ENCODE measurements at regions not wholly inside any gene's neighbourhood (a gene's known extent, or its start where the extent isn't known, plus 50 kb on each side); places are given as distances from the start of the nearest gene placed in this dataset.
A peak's percentile ranks its signal among the peaks of the same experiment; 100 is the strongest.

- no peak overlapping the region for H3K4me3 ChIP-seq
- H3K4me1 ChIP-seq: peaks cover 3 to 24% (median 12%) of the 10 kb centered on the region in 12 donors
- TF ChIP-seq CTCF (IDR thresholded peaks at IDR 0.05) (no peak), POLR2A (IDR thresholded peaks at IDR 0.05) (no peak)
- H3K27ac ChIP-seq: no peak overlapping the region
- no peaks in the 10 kb centered on the region for H3K9me3 ChIP-seq
- intact Hi-C loops (cut with DNase I): loop anchor here in 1 of 10 donors (5.0 kb wide), 1 partner anchor 148 kb away; no protein-coding TSS in a partner anchor
- 73 to 86% (median 74%) methylated on average over 2 of the region's 2 CpGs for WGBS, 4 donors
- no peak for DNase-seq
- no peaks in the 10 kb centered on the region for H3K27me3 ChIP-seq
- no peaks in the 10 kb centered on the region for H3K36me3 ChIP-seq
- no peak for ATAC-seq
Measured at GRCh38 chr3:178174201-178174915, 361.9 kb upstream of the KCNMB2 start.

- 91 to 100% (median 93%) methylated on average over 1 of the region's 1 CpG for WGBS, 4 donors
- no peak for ATAC-seq
Measured at GRCh38 chr3:178181088-178181487, 355.1 kb upstream of the KCNMB2 start.

GRCh38 chr3:178181784-178182183 lies 354.5 kb upstream of the KCNMB2 start:
- no peak for DNase-seq
- Histone ChIP-seq H3K27me3 (no peaks in the 10 kb centered on the region), H3K4me3 (no peak overlapping the region), H3K27ac (peak overlapping the region in 2 of 12 donors; percentile 8 to 11), H3K9me3 (no peaks in the 10 kb centered on the region), H3K4me1 (peaks cover 0 to 15% (median 0%) of the 10 kb centered on the region in 12 donors), H3K36me3 (no peaks in the 10 kb centered on the region)
- intact Hi-C loops (cut with DNase I): no loop called here
- TF ChIP-seq POLR2A (IDR thresholded peaks at IDR 0.05) (no peak), CTCF (IDR thresholded peaks at IDR 0.05) (no peak)
- ATAC-seq: peak in 2 of 4 donors; percentile 12 to 26
- 46 to 54% (median 51%) methylated on average over 4 of the region's 4 CpGs for WGBS, 4 donors

More at GRCh38 chr3:178181088-178181487, 355.1 kb upstream of the KCNMB2 start:
- H3K36me3 ChIP-seq: no peaks in the 10 kb centered on the region
- intact Hi-C loops (cut with DNase I): no loop called here
- no peaks in the 10 kb centered on the region for H3K27me3 ChIP-seq
- peaks cover 0 to 15% (median 0%) of the 10 kb centered on the region in 12 donors for H3K4me1 ChIP-seq
- no peak overlapping the region for H3K4me3 ChIP-seq
- no peak overlapping the region for H3K27ac ChIP-seq
- no peak for DNase-seq
- no peak for TF ChIP-seq CTCF (IDR thresholded peaks at IDR 0.05)
- no peak for TF ChIP-seq POLR2A (IDR thresholded peaks at IDR 0.05)
- H3K9me3 ChIP-seq: no peaks in the 10 kb centered on the region

GRCh38 chr3:178182337-178182779 lies 353.9 kb upstream of the KCNMB2 start:
- no peaks in the 10 kb centered on the region for H3K36me3 ChIP-seq
- no peaks in the 10 kb centered on the region for H3K27me3 ChIP-seq
- no peak overlapping the region for H3K4me3 ChIP-seq
- no peak for TF ChIP-seq CTCF (IDR thresholded peaks at IDR 0.05)
- TF ChIP-seq POLR2A (IDR thresholded peaks at IDR 0.05): no peak
- DNase-seq (peak in 3 of 5 donors; percentile 15 to 39 (median 33)), ATAC-seq (peak in 3 of 4 donors; percentile 18 to 67 (median 39))
- H3K4me1 ChIP-seq: peaks cover 0 to 15% (median 0%) of the 10 kb centered on the region in 12 donors
- 39 to 52% (median 41%) methylated on average over 5 of the region's 5 CpGs for WGBS, 4 donors
- intact Hi-C loops (cut with DNase I): no loop called here
- peak overlapping the region in 3 of 12 donors; percentile 8 to 31 (median 11) for H3K27ac ChIP-seq
- no peaks in the 10 kb centered on the region for H3K9me3 ChIP-seq

Measured in heart left ventricle (tissue), 16 donors.